Middle frontal gyrus (tissue), 1 donor: ENCODE measurements at regions not wholly inside any gene's neighbourhood (a gene's known extent, or its start where the extent isn't known, plus 50 kb on each side); places are given as distances from the start of the nearest gene placed in this dataset.

Experiments used
- DNase-seq: peaks from one replicate; pipeline ENCODE4 v3.0.0-alpha.2; 2015; ENCODE audit warnings: low spot score; ENCODE audit errors: extremely low spot score

- no peak for DNase-seq
Observed at GRCh38 chr5:82367930-82368329, 89.8 kb upstream of the RPS23 start.

GRCh38 chr5:82365744-82366228 lies 87.6 kb upstream of the RPS23 start:
- DNase-seq: no peak

GRCh38 chr5:82365026-82365425 lies 86.9 kb upstream of the RPS23 start:
- DNase-seq: no peak

- no peak for DNase-seq
Observed at GRCh38 chr5:82364497-82364896, 86.3 kb upstream of the RPS23 start.

GRCh38 chr5:82363524-82363923 lies 85.4 kb upstream of the RPS23 start:
- DNase-seq: no peak

GRCh38 chr5:82362636-82363035 lies 84.5 kb upstream of the RPS23 start:
- no peak for DNase-seq

- no peak for DNase-seq
Observed at GRCh38 chr5:82360022-82360421, 81.9 kb upstream of the RPS23 start.

GRCh38 chr5:82359272-82359671 lies 81.1 kb upstream of the RPS23 start:
- DNase-seq: no peak

GRCh38 chr5:82358457-82358856 lies 80.3 kb upstream of the RPS23 start:
- DNase-seq: no peak

GRCh38 chr5:82356808-82357671 lies 78.9 kb upstream of the RPS23 start:
- DNase-seq: no peak

GRCh38 chr5:82356021-82356420 lies 77.9 kb upstream of the RPS23 start:
- DNase-seq: no peak

GRCh38 chr5:82355496-82355895 lies 77.3 kb upstream of the RPS23 start:
- DNase-seq: no peak

GRCh38 chr5:82355053-82355452 lies 76.9 kb upstream of the RPS23 start:
- no peak for DNase-seq

GRCh38 chr5:82354543-82354942 lies 76.4 kb upstream of the RPS23 start:
- DNase-seq: no peak

GRCh38 chr5:82353522-82353921 lies 75.4 kb upstream of the RPS23 start:
- no peak for DNase-seq

GRCh38 chr5:82352146-82352791 lies 74.1 kb upstream of the RPS23 start:
- DNase-seq: no peak

- DNase-seq: peak; percentile 67
Observed at GRCh38 chr5:82351754-82352145, 73.6 kb upstream of the RPS23 start.

GRCh38 chr5:82351297-82351696 lies 73.1 kb upstream of the RPS23 start:
- no peak for DNase-seq

- no peak for DNase-seq
Observed at GRCh38 chr5:82349652-82350051, 71.5 kb upstream of the RPS23 start.

- DNase-seq: no peak
Observed at GRCh38 chr5:82348784-82349425, 70.8 kb upstream of the RPS23 start.

- no peak for DNase-seq
Observed at GRCh38 chr5:82347201-82347865, 69.2 kb upstream of the RPS23 start.
